ENCODE measurements at regions not wholly inside any gene's neighbourhood (a gene's known extent, or its start where the extent isn't known, plus 50 kb on each side); places are given as distances from the start of the nearest gene placed in this dataset. TPM values are rescaled to one million over a fixed set of nuclear protein-coding genes. Genes with fewer than 3 reads are reported as not detected.

GRCh38 chr20:51862796-51863195, 60.5 kb upstream of the SALL4 start:
- no peak for DNase-seq (ENCODE audit: low read depth)
- TF ChIP-seq CTCF (IDR thresholded peaks at IDR 0.05; ENCODE audit: insufficient read depth, low read length) = no peak
- no peak overlapping the region for H3K4me3 ChIP-seq (ENCODE audit: low read depth, low read length)

GRCh38 chr20:51861726-51862466, 59.6 kb upstream of the SALL4 start:
- no peak for DNase-seq (ENCODE audit: low read depth)
- no peak for TF ChIP-seq CTCF (IDR thresholded peaks at IDR 0.05; ENCODE audit: insufficient read depth, low read length)
- H3K4me3 ChIP-seq (ENCODE audit: low read depth, low read length) = no peak overlapping the region

DNA sequence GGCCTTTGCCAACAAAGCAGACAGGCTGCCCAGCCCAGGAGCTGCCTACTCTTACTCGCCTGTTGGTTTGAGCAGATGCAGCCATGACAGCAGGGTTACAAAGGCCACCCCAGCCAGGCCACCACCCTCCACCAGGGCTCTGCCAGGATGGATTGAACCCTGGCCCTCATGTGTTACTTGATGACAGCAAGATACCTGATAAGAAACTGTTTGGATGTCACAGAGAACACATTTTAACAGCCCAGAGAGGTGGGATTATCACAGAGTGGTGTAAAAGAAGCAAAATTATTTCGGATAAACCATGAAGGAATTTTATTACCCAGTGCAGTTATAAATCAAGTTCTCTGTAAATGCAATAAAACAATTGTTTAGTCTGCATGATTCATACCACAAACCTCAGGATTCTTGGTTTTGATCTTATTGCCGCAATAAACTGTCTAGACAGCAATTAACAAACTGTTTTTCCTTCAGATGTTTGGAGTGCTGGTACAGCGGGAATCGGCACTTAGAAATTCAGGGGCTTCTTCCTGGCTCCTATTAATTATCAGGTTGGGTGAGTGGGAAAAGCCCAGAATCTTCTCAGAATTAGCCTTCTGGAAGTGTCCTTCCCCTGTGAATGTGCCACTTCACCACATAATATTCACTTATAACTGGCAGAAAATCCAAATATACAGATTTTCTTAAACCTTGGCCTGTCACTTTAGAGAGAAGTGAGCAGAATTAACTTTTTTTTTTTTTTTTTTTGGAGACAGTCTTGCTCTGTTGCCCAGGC, 58.0 kb upstream of the SALL4 start:
- TF ChIP-seq CTCF (IDR thresholded peaks at IDR 0.05; ENCODE audit: insufficient read depth, low read length) = no peak
- no peak overlapping the region for H3K4me3 ChIP-seq (ENCODE audit: low read depth, low read length)
- DNase-seq (ENCODE audit: low read depth) = peak; percentile 39

GRCh38 chr20:51856432-51856831, 54.1 kb upstream of the SALL4 start:
- no peak for TF ChIP-seq CTCF (IDR thresholded peaks at IDR 0.05; ENCODE audit: insufficient read depth, low read length)
- H3K4me3 ChIP-seq (ENCODE audit: low read depth, low read length) = no peak overlapping the region
- DNase-seq (ENCODE audit: low read depth) = no peak

DNA sequence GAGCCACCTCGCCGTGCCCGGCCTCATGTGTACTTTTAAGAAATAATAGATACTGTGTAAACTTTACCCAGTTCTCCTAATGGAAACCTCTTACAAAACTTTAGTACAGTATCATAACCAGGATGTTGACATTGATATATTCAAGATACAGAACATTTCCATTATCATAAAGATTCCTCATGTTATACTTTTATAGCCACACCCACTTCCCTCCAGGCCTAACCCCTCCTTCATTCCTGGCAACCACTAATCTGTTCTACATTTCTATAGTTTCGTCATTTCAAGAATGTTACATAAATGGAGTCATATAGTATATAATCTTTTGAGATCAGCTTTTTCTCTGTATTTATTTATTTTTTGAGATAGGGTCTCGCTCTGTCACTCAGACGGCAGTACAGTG, 52.6 kb upstream of the SALL4 start:
- no peak overlapping the region for H3K4me3 ChIP-seq (ENCODE audit: low read depth, low read length)
- DNase-seq (ENCODE audit: low read depth) = no peak
- no peak for TF ChIP-seq CTCF (IDR thresholded peaks at IDR 0.05; ENCODE audit: insufficient read depth, low read length)

Small RNA genes lying in the stretch of these regions (small RNA-seq; reads per million reads assigned to genes)
- gene RNU6-347P (not detected), gene RNU7-6P (not detected)
